Keratinocyte (primary cell): ENCODE measurements at regions not wholly inside any gene's neighbourhood (a gene's known extent, or its start where the extent isn't known, plus 50 kb on each side); places are given as distances from the start of the nearest gene placed in this dataset.

Source experiments
- CTCF ChIP-seq, 3 experiments: IDR thresholded peaks in 1 of 3; conservative IDR thresholded peaks in 1 of 3; optimal IDR thresholded peaks in 1 of 3; 2 replicates in 2 of 3; 3 replicates in 1 of 3; pipeline versions ENCODE3 to v1.5.1; 2011; ENCODE audit warnings: low read length in 3 of 3, mild to moderate bottlenecking in 3 of 3, moderate library complexity in 2 of 3, control low read depth in 1 of 3, inconsistent platforms in 1 of 3; ENCODE audit not compliant: insufficient read depth in 2 of 3; ENCODE audit errors: extremely low read depth in 1 of 3
- EZH2 ChIP-seq: IDR thresholded peaks from one replicate; pipeline ENCODE4 v1.6.1; 2012; ENCODE audit warnings: inconsistent platforms, mild to moderate bottlenecking, low read length, moderate library complexity

DNA sequence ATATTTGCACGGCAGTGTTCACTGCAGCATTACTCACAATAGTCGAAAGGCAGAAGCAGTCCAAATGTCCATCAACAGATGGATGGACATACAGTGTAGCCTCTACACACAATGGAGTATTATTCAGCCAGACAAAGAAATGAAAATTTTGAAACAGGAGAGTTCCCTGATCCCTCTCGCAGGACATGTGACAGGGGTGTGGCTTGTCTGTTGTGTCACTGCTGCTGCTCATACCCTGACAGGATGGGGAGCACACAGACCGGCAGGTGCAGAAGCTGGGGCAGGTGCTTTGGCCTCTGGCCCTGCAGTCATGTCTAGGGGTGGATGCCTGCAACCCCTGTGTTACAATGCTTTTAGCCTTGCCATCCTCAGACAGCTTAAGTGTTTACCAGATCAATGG is 204.3 kb downstream of the EFNB2 start:
- no peak for TF ChIP-seq CTCF (optimal IDR thresholded peaks at IDR 0.05 in 1 of 3, IDR thresholded peaks at IDR 0.05 in 1 of 3, conservative IDR thresholded peaks at IDR 0.05 in 1 of 3; ENCODE audit: extremely low read depth in 1 of 3, insufficient read depth in 2 of 3, low read length in 3 of 3)
- no peak for TF ChIP-seq EZH2
